ENCODE measurements at regions not wholly inside any gene's neighbourhood (a gene's known extent, or its start where the extent isn't known, plus 50 kb on each side); places are given as distances from the start of the nearest gene placed in this dataset.

- no peak for FAIRE-seq
Measured at GRCh38 chr6:44500074-44500473, 112.6 kb downstream of the CDC5L start.

- no peak for FAIRE-seq
Measured at GRCh38 chr6:44503471-44503870, 116.0 kb downstream of the CDC5L start.

DNA sequence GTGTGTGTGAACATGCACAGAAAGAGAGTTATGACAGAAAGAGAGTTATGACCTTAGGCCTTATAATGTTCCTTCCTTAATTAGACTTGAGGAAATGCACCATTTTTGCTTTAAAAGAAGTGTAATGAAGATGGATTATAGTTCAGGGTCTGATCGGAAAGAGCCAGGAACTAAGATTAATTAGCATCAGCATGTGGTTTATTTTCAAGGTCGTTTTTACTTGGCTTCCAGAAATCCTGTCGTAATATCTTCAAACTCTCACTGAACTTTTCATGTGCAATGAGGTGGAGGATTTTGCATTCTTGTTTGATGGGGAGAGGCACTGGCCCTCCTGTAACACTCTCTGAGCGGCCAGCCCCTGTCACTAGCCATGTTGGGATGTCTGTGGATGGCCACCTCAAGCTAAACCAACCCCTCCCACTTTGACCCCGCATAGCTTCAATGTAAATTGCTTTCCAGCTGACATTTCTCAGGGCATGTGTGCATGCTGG lies 116.8 kb downstream of the CDC5L start:
- FAIRE-seq = no peak

- no peak for FAIRE-seq
Measured at GRCh38 chr6:44505751-44506150, 118.2 kb downstream of the CDC5L start.

- no peak for FAIRE-seq
Measured at GRCh38 chr6:44507014-44507413, 119.5 kb downstream of the CDC5L start.

DNA sequence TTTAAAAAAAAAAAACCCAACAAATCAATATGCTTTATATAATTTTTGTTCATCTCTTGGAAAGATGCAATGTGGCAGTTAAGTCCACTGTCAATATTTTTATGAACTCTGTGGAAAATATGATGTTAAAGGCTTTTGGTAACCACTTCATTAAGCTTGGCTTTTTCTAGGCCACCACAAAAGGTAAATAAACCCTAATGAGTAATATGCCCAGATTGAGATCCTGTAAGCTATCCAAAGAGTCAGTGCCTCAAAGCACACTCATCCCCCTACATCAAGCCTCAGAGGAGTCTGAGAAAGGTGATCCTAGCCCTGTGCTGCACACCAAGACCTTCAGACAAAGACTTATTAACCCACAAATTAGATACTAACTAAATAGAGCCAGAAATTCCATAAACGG lies 121.1 kb downstream of the CDC5L start:
- FAIRE-seq = no peak

DNA sequence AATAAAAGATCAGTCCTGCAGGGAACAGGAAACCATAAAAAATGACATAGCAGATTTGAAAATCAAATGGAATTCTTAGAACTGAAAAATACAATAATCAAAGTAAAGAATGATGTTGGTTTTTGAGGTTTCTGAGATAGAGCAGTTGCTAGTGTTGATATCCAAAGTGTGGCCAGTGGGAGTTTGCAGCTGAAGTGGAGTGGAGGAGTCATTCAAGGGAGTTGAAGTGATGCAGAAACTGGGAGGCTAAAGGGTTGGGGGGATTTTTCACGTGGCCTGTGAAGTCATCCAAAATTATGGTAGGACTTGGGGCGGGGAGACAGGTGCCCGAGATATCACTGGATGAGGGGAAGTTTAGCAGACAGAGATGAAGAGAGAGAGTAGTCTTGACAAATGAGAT lies 123.6 kb downstream of the CDC5L start:
- FAIRE-seq = no peak

- FAIRE-seq = no peak
Measured at GRCh38 chr6:44512868-44513741, 125.6 kb downstream of the CDC5L start.

GRCh38 chr6:44514085-44514484 lies 126.6 kb downstream of the CDC5L start:
- FAIRE-seq = no peak

DNA sequence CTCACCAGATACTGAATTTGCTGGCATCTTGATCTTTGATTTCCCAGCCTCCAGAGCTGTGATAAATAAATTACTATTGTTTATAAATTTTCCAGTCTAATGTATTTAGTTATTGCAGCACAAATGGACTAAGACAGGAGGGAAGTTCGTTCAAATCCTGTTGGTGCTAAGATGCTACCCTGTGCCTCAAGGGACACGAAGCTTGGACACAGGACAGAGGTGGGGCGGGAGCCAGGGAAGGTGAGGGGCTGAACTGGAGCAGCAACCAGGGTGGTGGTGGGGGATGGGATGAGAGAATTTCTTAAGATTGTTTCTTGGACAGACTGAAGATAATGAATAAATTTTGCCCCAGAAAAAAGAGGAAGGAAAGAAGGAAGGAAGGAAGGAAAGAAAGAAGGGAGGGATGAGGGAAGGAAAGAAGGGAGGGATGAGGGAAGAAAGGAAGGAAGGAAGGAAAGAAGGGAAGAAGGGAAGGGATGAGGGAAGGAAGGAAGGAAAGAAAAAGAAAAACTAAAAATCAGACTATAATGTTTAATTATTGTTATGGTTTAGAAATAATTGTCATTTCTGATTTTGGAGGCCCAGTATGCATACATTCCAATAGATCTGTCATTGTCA lies 127.2 kb downstream of the CDC5L start:
- no peak for FAIRE-seq

DNA sequence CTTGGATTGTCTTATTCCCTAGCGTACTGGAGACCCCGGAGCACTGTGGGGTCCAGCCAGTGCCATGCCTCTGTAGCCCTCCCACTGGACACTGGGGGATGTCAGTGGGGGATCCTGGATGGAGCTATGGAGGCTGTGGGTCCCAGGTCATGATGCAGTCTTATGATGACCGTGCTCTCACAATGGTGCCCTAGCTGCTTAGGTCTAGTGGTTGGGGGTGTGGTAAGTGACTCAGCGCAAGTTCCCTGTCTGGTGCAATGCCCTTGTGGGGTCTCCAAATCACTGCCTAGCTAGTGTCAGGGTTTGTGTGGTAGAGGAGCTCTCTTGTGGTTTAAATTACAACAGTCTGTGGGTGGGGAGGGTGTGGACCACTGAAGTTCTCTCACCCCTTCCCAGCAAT lies 135.4 kb downstream of the CDC5L start:
- no peak for FAIRE-seq

GRCh38 chr6:44524476-44525227 lies 137.1 kb downstream of the CDC5L start:
- no peak for FAIRE-seq

GRCh38 chr6:44525761-44526351 lies 138.3 kb downstream of the CDC5L start:
- no peak for FAIRE-seq

DNA sequence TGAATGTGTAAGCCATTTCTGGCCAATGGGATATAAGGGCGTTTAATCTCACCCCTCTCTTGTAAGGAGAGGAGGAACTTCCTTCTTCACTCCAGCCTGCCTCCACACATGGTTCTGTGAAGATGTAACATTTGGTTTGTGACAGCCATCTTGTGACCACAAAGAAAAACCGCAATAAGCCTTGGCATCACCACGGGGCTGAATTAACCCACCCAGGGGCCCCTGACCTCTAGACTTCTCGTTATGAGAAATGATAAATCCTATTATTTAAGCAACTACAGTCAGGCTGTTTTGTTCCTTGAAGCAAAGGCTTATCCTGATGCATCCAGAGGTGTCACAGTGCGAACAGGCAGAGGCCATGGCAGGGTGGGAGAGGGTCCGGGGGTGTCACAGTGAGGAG lies 139.7 kb downstream of the CDC5L start:
- FAIRE-seq = no peak

GRCh38 chr6:44527583-44528369 lies 140.3 kb downstream of the CDC5L start:
- no peak for FAIRE-seq

- FAIRE-seq = no peak
Measured at GRCh38 chr6:44528370-44528644, 140.8 kb downstream of the CDC5L start.

- no peak for FAIRE-seq
Measured at GRCh38 chr6:44528716-44529115, 141.2 kb downstream of the CDC5L start.

- FAIRE-seq = no peak
Measured at GRCh38 chr6:44529146-44529905, 141.8 kb downstream of the CDC5L start.

DNA sequence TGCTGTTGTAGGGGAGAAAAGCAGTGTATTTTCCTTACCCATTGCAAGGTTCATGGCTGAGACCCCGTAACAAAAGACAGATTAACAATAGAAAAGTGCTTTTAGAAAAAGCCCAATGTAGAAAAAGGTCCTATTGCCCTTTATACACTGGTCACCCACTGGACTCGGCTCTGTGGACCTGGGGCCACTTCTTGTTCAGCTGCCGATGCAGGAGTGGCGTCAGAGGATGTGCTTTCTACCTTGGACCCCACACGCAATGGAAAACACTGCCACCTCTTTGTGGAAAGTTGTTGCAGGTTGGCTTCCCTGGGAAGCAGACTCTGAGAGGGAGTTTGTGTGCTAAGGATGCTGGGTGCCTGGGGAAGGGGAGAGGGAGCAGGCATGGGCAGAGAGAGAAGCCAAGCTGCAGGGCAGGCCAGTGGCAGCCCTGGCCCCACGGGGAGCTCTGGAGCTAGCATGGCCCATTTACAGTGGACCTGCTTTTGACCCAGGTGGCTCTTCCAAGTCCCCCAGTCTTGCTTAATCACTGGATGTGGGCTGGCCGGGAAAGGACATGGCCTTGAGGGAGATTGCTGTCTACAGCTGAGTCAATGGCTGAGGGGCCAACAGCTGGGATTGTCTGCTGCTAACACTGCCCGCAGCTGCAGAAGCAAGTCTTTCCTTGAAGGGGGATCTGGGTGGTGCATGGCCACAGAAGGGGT lies 142.9 kb downstream of the CDC5L start:
- no peak for FAIRE-seq

DNA sequence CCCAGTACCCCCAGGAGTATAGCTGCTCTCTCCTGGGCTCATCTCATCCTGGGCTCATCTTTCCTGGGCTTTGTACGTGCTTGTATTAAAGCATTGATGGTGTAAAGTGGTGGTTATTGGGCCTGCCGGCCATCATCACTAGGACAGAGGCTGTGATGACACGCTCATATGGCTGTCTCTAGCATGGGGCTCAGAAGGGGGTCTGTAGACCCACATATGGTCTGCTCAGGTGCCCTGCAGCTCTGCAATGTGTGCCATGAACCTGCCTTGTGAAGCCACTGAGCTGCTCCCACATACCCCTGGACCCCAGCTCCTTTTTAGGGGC lies 143.4 kb downstream of the CDC5L start:
- no peak for FAIRE-seq

DNA sequence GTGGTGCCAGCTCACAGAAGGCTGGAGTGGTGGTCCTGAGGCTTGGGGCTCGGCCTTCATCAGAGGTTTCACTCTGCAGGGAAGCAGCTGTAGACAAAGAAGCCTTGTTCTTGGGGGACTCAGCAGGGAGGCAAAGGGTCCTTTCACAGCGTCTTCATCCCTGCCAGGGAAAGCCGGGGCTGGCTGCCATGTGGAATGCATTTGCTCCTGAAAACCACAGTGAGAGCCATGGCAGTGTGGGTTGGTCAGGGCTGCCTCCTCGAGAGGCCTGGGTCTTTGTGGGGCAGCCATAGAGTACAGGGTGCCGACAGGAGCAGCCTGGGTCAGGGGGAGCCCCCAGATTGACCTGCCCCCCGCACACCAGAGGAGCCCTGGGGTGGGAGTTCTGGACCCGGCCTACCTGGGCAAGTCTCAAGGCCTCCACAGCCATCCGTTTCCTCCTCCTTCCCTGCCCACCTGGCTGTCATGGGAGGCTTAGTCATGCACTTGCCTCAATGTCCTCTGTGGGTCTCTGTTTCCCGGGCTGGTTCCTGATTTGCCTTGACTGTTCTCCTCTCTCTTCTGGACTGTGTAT lies 144.0 kb downstream of the CDC5L start:
- FAIRE-seq = no peak

Measured in endometrium (tissue), 2 donors.